ENCODE measurements at regions not wholly inside any gene's neighbourhood (a gene's known extent, or its start where the extent isn't known, plus 50 kb on each side); places are given as distances from the start of the nearest gene placed in this dataset.

DNA sequence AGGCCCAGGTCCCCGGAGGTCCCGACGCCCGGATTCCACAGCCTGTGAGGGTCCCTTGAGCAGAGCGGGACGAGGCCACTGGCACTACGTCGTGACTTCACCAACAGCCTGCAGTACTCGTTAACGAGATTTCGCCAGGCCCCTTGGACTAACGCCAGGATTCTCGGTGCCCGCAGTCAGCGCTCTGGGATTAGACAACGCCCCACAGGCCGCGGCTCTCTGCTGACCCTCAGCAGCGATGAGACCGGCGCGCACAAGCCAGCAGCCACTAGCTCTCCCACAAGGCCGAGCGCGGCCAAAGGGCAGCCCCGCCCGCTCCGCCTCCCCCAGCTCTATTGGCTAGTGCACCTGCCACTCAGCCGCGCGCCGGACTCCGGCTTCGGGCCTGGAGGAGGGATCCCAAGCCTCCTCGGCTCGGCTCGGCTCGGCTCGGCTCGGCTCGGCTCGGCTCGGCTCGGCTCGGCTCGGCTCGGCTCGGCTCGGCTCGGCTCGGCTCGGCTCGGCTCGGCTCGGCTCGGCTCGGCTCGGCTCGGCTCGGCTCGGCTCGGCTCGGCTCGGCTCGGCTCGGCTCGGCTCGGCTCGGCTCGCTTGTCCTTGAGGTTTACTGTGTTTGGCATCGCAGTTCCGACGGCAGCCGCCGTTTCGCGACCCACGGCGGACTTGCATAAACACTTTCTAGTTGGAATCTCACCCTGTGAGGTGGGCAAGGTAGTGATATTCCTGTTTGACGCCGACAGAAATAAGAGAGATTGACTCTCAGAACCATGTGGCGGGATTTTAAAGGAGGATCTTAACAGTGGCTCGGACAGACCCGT, 231.7 kb upstream of the SERP2 start (continued):
- no peak for TF ChIP-seq ATM (IDR thresholded peaks at IDR 0.05; ENCODE audit: borderline replicate concordance)
- TF ChIP-seq ZNF33B (CRISPR knock-in tag; IDR thresholded peaks at IDR 0.05), result peak; percentile 62; the same call in 1 of the 2 replicates
- TF ChIP-seq, protein P1, sequence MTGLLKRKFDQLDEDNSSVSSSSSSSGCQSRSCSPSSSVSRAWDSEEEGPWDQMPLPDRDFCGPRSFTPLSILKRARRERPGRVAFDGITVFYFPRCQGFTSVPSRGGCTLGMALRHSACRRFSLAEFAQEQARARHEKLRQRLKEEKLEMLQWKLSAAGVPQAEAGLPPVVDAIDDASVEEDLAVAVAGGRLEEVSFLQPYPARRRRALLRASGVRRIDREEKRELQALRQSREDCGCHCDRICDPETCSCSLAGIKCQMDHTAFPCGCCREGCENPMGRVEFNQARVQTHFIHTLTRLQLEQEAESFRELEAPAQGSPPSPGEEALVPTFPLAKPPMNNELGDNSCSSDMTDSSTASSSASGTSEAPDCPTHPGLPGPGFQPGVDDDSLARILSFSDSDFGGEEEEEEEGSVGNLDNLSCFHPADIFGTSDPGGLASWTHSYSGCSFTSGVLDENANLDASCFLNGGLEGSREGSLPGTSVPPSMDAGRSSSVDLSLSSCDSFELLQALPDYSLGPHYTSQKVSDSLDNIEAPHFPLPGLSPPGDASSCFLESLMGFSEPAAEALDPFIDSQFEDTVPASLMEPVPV (CRISPR knock-in tag; IDR thresholded peaks at IDR 0.05), result peak; percentile 82
- TF ChIP-seq HBP1 (CRISPR knock-in tag; IDR thresholded peaks at IDR 0.05; ENCODE audit: low read depth), result no peak
- no peak for TF ChIP-seq ADNP (CRISPR knock-in tag; IDR thresholded peaks at IDR 0.05)
- no peak; the same call in 1 of the 2 replicates for TF ChIP-seq NCOR1 (IDR thresholded peaks at IDR 0.05; ENCODE audit: borderline replicate concordance, low read length)
- TF ChIP-seq ZNF569 (CRISPR knock-in tag; IDR thresholded peaks at IDR 0.05; ENCODE audit: borderline replicate concordance), result no peak
- no peak for TF ChIP-seq ZC3H13 (CRISPR knock-in tag; IDR thresholded peaks at IDR 0.05)
- TF ChIP-seq ZFP1 (CRISPR knock-in tag; IDR thresholded peaks at IDR 0.05), result no peak
- TF ChIP-seq, protein P2, sequence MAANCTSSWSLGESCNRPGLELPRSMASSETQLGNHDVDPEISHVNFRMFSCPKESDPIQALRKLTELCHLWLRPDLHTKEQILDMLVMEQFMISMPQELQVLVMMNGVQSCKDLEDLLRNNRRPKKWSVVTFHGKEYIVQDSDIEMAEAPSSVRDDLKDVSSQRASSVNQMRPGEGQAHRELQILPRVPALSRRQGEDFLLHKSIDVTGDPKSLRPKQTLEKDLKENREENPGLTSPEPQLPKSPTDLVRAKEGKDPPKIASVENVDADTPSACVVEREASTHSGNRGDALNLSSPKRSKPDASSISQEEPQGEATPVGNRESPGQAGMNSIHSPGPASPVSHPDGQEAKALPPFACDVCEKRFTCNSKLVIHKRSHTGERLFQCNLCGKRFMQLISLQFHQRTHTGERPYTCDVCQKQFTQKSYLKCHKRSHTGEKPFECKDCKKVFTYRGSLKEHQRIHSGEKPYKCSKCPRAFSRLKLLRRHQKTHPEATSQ (CRISPR knock-in tag; IDR thresholded peaks at IDR 0.05; ENCODE audit: borderline replicate concordance), result peak; percentile 71; the same call in 1 of the 2 replicates
- TF ChIP-seq, protein P3, sequence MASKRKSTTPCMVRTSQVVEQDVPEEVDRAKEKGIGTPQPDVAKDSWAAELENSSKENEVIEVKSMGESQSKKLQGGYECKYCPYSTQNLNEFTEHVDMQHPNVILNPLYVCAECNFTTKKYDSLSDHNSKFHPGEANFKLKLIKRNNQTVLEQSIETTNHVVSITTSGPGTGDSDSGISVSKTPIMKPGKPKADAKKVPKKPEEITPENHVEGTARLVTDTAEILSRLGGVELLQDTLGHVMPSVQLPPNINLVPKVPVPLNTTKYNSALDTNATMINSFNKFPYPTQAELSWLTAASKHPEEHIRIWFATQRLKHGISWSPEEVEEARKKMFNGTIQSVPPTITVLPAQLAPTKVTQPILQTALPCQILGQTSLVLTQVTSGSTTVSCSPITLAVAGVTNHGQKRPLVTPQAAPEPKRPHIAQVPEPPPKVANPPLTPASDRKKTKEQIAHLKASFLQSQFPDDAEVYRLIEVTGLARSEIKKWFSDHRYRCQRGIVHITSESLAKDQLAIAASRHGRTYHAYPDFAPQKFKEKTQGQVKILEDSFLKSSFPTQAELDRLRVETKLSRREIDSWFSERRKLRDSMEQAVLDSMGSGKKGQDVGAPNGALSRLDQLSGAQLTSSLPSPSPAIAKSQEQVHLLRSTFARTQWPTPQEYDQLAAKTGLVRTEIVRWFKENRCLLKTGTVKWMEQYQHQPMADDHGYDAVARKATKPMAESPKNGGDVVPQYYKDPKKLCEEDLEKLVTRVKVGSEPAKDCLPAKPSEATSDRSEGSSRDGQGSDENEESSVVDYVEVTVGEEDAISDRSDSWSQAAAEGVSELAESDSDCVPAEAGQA (IDR thresholded peaks at IDR 0.05; ENCODE audit: low read depth), result 0 out of 2 replicates have a peak, but pooled peaks have one; percentile 14
- TF ChIP-seq, protein P3 (CRISPR knock-in tag; IDR thresholded peaks at IDR 0.05; ENCODE audit: borderline replicate concordance), result peak; percentile 69; the same call in 1 of the 2 replicates
- no peak for TF ChIP-seq NR1H2 (CRISPR knock-in tag; IDR thresholded peaks at IDR 0.05; ENCODE audit: borderline replicate concordance, low read depth)
- peak; percentile 82; the same call in 1 of the 2 replicates for TF ChIP-seq ZIK1 (CRISPR knock-in tag; IDR thresholded peaks at IDR 0.05; ENCODE audit: borderline replicate concordance, low read depth)
- TF ChIP-seq ATF7-NPFF (CRISPR knock-in tag; IDR thresholded peaks at IDR 0.05; ENCODE audit: low read depth), result 0 out of 2 replicates have a peak, but pooled peaks have one; percentile 55
- TF ChIP-seq FOXP1 (IDR thresholded peaks at IDR 0.05), result no peak
- peak; percentile 26; the same call in 1 of the 2 replicates for TF ChIP-seq FOXP1 (CRISPR knock-in tag; IDR thresholded peaks at IDR 0.05)
- TF ChIP-seq ATF4 (CRISPR knock-in tag; IDR thresholded peaks at IDR 0.05), result 0 out of 4 replicates have a peak, but pooled peaks of 1 of the 2 experiments have one; percentile 10
